Peyer's patch (tissue), 4 donors: ENCODE measurements at regions not wholly inside any gene's neighbourhood (a gene's known extent, or its start where the extent isn't known, plus 50 kb on each side); places are given as distances from the start of the nearest gene placed in this dataset.

Experiments
- POLR2A ChIP-seq, 2 donors: fragments of 450-650 bp; IDR thresholded peaks; one replicate each; pipeline ENCODE4 v1.5.1; 2017; ENCODE audit warnings: antibody characterized with exemption in 2 of 2, mild to moderate bottlenecking in 2 of 2, moderate library complexity in 2 of 2
- TF ChIP-seq, protein P1 (sequence below), 6 experiments: fragments of 450-650 bp in 4 of 6; fragments of 200-600 bp in 2 of 6; sonication (generic) in 1 of 6; IDR thresholded peaks; one replicate each; pipeline ENCODE4 v1.5.1; 2017 to 2019; ENCODE audit warnings: antibody characterized with exemption in 6 of 6, mild to moderate bottlenecking in 3 of 6, moderate library complexity in 1 of 6

- TF ChIP-seq, protein P1, sequence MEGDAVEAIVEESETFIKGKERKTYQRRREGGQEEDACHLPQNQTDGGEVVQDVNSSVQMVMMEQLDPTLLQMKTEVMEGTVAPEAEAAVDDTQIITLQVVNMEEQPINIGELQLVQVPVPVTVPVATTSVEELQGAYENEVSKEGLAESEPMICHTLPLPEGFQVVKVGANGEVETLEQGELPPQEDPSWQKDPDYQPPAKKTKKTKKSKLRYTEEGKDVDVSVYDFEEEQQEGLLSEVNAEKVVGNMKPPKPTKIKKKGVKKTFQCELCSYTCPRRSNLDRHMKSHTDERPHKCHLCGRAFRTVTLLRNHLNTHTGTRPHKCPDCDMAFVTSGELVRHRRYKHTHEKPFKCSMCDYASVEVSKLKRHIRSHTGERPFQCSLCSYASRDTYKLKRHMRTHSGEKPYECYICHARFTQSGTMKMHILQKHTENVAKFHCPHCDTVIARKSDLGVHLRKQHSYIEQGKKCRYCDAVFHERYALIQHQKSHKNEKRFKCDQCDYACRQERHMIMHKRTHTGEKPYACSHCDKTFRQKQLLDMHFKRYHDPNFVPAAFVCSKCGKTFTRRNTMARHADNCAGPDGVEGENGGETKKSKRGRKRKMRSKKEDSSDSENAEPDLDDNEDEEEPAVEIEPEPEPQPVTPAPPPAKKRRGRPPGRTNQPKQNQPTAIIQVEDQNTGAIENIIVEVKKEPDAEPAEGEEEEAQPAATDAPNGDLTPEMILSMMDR (IDR thresholded peaks at IDR 0.05), result no peak
- TF ChIP-seq POLR2A (IDR thresholded peaks at IDR 0.05), result no peak
These were observed 92.5 kb upstream of the LRP1B start for GRCh38 chr2:142223309-142223708.
